ENCODE measurements at regions not wholly inside any gene's neighbourhood (a gene's known extent, or its start where the extent isn't known, plus 50 kb on each side); places are given as distances from the start of the nearest gene placed in this dataset.

DNA sequence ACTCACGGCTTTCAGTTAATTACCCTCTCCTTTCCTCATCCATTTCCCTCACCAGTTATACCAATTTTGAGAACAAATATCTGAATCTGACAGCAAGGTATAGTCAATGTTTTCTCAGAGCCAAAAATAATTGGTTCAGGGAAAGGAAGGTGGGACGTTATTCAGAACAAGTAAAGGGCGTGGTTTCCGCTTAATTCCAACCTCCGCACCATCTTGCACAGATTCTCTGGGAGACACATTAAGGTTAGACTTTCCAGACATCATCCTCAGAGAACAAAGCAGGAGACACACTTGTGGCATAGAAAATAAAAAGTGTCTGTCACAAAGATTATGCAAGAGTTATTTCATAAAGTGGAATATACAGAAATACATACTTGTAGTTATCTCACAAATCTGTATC, 441.2 kb downstream of the IRX1 start:
- intact Hi-C loops (cut with DNase I), result no loop called here
- no peaks in the 10 kb centered on the region for H3K4me1 ChIP-seq (replicated peaks)
- no peaks in the 10 kb centered on the region for H3K9me3 ChIP-seq
- TF ChIP-seq POLR2AphosphoS5 (IDR thresholded peaks at IDR 0.05), result no peak
- TF ChIP-seq, protein P1, sequence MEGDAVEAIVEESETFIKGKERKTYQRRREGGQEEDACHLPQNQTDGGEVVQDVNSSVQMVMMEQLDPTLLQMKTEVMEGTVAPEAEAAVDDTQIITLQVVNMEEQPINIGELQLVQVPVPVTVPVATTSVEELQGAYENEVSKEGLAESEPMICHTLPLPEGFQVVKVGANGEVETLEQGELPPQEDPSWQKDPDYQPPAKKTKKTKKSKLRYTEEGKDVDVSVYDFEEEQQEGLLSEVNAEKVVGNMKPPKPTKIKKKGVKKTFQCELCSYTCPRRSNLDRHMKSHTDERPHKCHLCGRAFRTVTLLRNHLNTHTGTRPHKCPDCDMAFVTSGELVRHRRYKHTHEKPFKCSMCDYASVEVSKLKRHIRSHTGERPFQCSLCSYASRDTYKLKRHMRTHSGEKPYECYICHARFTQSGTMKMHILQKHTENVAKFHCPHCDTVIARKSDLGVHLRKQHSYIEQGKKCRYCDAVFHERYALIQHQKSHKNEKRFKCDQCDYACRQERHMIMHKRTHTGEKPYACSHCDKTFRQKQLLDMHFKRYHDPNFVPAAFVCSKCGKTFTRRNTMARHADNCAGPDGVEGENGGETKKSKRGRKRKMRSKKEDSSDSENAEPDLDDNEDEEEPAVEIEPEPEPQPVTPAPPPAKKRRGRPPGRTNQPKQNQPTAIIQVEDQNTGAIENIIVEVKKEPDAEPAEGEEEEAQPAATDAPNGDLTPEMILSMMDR (IDR thresholded peaks at IDR 0.05), result no peak
- TF ChIP-seq POLR2A (IDR thresholded peaks at IDR 0.05), result no peak
- H3K27me3 ChIP-seq (replicated peaks; ENCODE audit: insufficient read depth), result no peaks in the 10 kb centered on the region
- no peak overlapping the region for H3K4me3 ChIP-seq
- no peaks in the 10 kb centered on the region for H3K36me3 ChIP-seq
- 76% methylated on average over 5 of the region's 5 CpGs for WGBS
- DNase-seq (ENCODE audit: low spot score), result no peak
- H3K27ac ChIP-seq, result no peak overlapping the region

DNA sequence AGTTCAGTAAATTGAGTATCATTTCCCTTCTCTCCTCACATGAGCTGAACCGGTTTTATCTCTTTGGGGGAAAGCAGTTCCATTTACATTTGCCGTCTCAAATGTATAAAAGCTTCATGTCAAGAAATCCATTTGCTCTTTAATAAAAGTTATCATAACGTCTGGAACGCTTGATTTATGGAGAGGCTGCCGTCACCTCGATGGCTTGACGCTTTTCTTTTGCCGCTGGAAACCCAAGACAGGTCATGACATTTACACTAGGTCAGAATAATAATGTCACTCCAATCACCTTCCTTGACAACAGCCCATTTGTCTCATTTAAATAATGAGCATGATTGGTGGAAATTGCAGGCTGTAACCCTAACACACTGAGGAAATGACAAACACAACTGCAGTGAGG, 443.4 kb downstream of the IRX1 start:
- H3K4me3 ChIP-seq, result no peak overlapping the region
- no peaks in the 10 kb centered on the region for H3K4me1 ChIP-seq (replicated peaks)
- H3K27me3 ChIP-seq (replicated peaks; ENCODE audit: insufficient read depth), result no peaks in the 10 kb centered on the region
- intact Hi-C loops (cut with DNase I), result no loop called here
- WGBS, result 56% methylated on average over 8 of the region's 8 CpGs
- no peak overlapping the region for H3K27ac ChIP-seq
- no peaks in the 10 kb centered on the region for H3K9me3 ChIP-seq
- TF ChIP-seq, protein P1 (IDR thresholded peaks at IDR 0.05), result no peak
- TF ChIP-seq POLR2AphosphoS5 (IDR thresholded peaks at IDR 0.05), result no peak
- TF ChIP-seq POLR2A (IDR thresholded peaks at IDR 0.05), result no peak
- H3K36me3 ChIP-seq, result no peaks in the 10 kb centered on the region
- no peak for DNase-seq (ENCODE audit: low spot score)

DNA sequence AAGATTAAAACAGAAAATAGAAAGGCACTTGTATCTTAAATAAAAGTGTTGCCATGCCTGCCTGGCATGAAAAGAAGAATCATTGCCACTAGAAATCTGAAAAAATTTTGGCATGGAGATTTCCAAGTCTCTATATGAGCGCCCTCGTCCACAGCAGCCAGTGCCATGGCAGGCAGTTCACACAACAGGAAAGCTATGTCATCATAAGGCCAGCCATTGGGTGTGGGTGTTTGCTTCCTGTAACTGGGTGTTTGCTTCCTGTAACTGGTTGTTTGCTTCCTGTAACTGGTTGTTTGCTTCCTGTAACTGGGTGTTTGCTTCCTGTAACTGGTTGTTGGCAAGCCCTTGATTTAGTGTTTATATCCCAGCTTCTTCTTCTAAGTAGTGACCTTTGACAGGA, 446.7 kb downstream of the IRX1 start:
- intact Hi-C loops (cut with DNase I), result no loop called here
- TF ChIP-seq POLR2AphosphoS5 (IDR thresholded peaks at IDR 0.05) (no peak), POLR2A (IDR thresholded peaks at IDR 0.05) (no peak)
- TF ChIP-seq, protein P1 (IDR thresholded peaks at IDR 0.05), result no peak
- Histone ChIP-seq H3K9me3 (no peaks in the 10 kb centered on the region), H3K4me1 (replicated peaks) (no peaks in the 10 kb centered on the region), H3K4me3 (no peak overlapping the region), H3K27ac (no peak overlapping the region), H3K36me3 (no peaks in the 10 kb centered on the region), H3K27me3 (replicated peaks; ENCODE audit: insufficient read depth) (no peaks in the 10 kb centered on the region)
- 63% methylated on average over 2 of the region's 2 CpGs for WGBS
- DNase-seq (ENCODE audit: low spot score), result no peak

DNA sequence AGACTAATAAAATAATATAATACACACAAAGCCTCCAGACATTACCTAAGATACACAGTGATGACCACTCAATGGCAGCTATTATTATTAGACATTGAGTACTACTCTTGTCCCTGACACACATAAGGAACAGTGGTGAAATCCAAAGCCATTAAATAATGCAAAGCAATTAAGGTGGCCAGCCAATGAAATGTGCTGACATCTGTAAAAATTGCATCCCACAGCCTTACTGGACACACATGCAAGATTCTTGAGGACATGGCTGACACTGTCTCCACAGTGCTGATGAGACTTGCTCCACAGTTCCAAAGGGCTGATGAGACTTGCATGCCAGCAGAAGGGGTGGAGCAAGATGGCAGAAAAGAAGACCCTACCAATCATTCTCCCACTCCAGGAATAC, 447.5 kb downstream of the IRX1 start:
- no peaks in the 10 kb centered on the region for H3K9me3 ChIP-seq
- H3K4me3 ChIP-seq, result no peak overlapping the region
- H3K27ac ChIP-seq, result no peak overlapping the region
- no peak for DNase-seq (ENCODE audit: low spot score)
- H3K27me3 ChIP-seq (replicated peaks; ENCODE audit: insufficient read depth), result no peaks in the 10 kb centered on the region
- H3K4me1 ChIP-seq (replicated peaks), result no peaks in the 10 kb centered on the region
- intact Hi-C loops (cut with DNase I), result no loop called here
- TF ChIP-seq, protein P1 (IDR thresholded peaks at IDR 0.05), result no peak
- no peak for TF ChIP-seq POLR2AphosphoS5 (IDR thresholded peaks at IDR 0.05)
- no peak for TF ChIP-seq POLR2A (IDR thresholded peaks at IDR 0.05)
- no peaks in the 10 kb centered on the region for H3K36me3 ChIP-seq

DNA sequence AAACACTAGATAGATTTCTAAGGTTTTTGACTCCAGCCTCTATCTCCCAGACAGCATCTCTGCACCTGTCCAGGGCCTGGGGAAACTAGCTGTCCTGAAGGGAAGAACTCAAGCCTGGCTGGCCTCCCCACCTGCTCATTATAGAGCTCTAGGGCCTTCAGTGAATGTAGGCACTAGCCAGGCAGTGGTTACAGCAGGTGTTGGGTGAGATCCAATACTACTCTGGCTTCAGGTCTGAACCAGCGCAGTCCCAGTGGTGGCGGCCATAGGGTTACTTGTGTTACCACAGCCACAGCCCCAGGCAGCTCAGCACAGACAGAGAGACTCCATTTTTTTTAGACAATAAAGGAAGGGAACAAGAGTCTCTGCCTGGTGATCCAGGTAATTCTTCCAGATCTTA, 449.2 kb downstream of the IRX1 start:
- Histone ChIP-seq H3K27ac (no peak overlapping the region), H3K4me1 (replicated peaks) (no peaks in the 10 kb centered on the region), H3K9me3 (no peaks in the 10 kb centered on the region), H3K4me3 (no peak overlapping the region), H3K36me3 (no peaks in the 10 kb centered on the region), H3K27me3 (replicated peaks; ENCODE audit: insufficient read depth) (no peaks in the 10 kb centered on the region)
- intact Hi-C loops (cut with DNase I), result no loop called here
- DNase-seq (ENCODE audit: low spot score), result no peak
- TF ChIP-seq, protein P1 (IDR thresholded peaks at IDR 0.05), result no peak
- no peak for TF ChIP-seq POLR2AphosphoS5 (IDR thresholded peaks at IDR 0.05)
- WGBS, result 90% methylated on average over 2 of the region's 2 CpGs

All from prostate gland (tissue), 2 donors.